OCI-LY1 (cell line): ENCODE measurements at regions not wholly inside any gene's neighbourhood (a gene's known extent, or its start where the extent isn't known, plus 50 kb on each side); places are given as distances from the start of the nearest gene placed in this dataset.

Source experiments
- H2AFZ ChIP-seq: fragments of 200-600 bp; sonication (generic), shearing (Covaris generic); 2 replicates; pipeline ENCODE4 v1.6.0; 2014; ENCODE audit warnings: antibody characterized with exemption, mild to moderate bottlenecking, low read length
- H3F3A ChIP-seq: fragments of 200-600 bp; sonication (generic), shearing (Covaris generic); 2 replicates; pipeline ENCODE4 v1.6.0; 2014; ENCODE audit warnings: mild to moderate bottlenecking, antibody characterized with exemption, low read length, moderate library complexity; ENCODE audit not compliant: insufficient read depth
- H3K27ac ChIP-seq: fragments of 200-600 bp; sonication (generic); 2 replicates; pipeline ENCODE4 v1.5.1; 2014; ENCODE audit warnings: low read length, mixed run types, mild to moderate bottlenecking, low read depth; ENCODE audit not compliant: poor library complexity, severe bottlenecking
- H3K27me3 ChIP-seq: fragments of 200-600 bp; sonication (generic); 2 replicates; pipeline ENCODE4 v1.6.0; 2014; ENCODE audit warnings: antibody characterized with exemption, mild to moderate bottlenecking, low read length, moderate library complexity; ENCODE audit not compliant: insufficient read depth
- H3K36me3 ChIP-seq: fragments of 200-600 bp; sonication (generic); 2 replicates; pipeline ENCODE4 v1.6.1; 2014; ENCODE audit warnings: mild to moderate bottlenecking, antibody characterized with exemption, low read length, moderate library complexity, mixed read lengths; ENCODE audit not compliant: insufficient read depth
- H3K4me1 ChIP-seq: fragments of 200-600 bp; sonication (generic); 2 replicates; pipeline ENCODE4 v1.5.1; 2014; ENCODE audit warnings: mild to moderate bottlenecking, low read length, moderate library complexity; ENCODE audit not compliant: insufficient read depth, severe bottlenecking
- H3K4me2 ChIP-seq: fragments of 200-600 bp; sonication (generic), shearing (Covaris generic); 2 replicates; pipeline ENCODE4 v1.6.1; 2014; ENCODE audit warnings: low read length
- H3K4me3 ChIP-seq: fragments of 200-600 bp; sonication (generic); 2 replicates; pipeline ENCODE4 v1.5.1; 2014; ENCODE audit warnings: low read length, low read depth, mild to moderate bottlenecking, mixed read lengths; ENCODE audit not compliant: poor library complexity, severe bottlenecking
- H3K79me2 ChIP-seq: fragments of 200-600 bp; shearing (Covaris generic); 2 replicates; pipeline ENCODE4 v1.6.1; 2016; ENCODE audit warnings: mixed run types, low read length, mixed read lengths; ENCODE audit not compliant: insufficient read depth
- H3K9ac ChIP-seq: fragments of 200-600 bp; sonication (generic), shearing (Covaris generic); 2 replicates; pipeline ENCODE4 v1.6.1; 2014; ENCODE audit warnings: mild to moderate bottlenecking, low read length, mixed read lengths
- H3K9me2 ChIP-seq: fragments of 200-600 bp; sonication (generic), shearing (Covaris generic); 2 replicates; pipeline ENCODE4 v1.6.1; 2014; ENCODE audit warnings: low read depth, mild to moderate bottlenecking, low read length, mixed read lengths
- H3K9me3 ChIP-seq: fragments of 200-600 bp; shearing (Covaris generic); 2 replicates; pipeline ENCODE4 v1.6.1; 2014; ENCODE audit warnings: low read length, mixed read lengths
- H4K20me1 ChIP-seq: fragments of 200-600 bp; sonication (generic), shearing (Covaris generic); 2 replicates; pipeline ENCODE4 v1.6.0; 2016; ENCODE audit warnings: mild to moderate bottlenecking, low read length; ENCODE audit not compliant: insufficient read depth
- EZH2 ChIP-seq: fragments of 200-600 bp; sonication (generic), shearing (Covaris generic); IDR thresholded peaks from 2 replicates; pipeline ENCODE4 v1.8.0; 2017; ENCODE audit warnings: borderline replicate concordance, mixed run types, mild to moderate bottlenecking, antibody characterized with exemption, low read length, moderate library complexity, mixed read lengths
- TF ChIP-seq, protein P1 (sequence below): fragments of 200-600 bp; sonication (generic), shearing (Covaris generic); IDR thresholded peaks from 2 replicates; pipeline ENCODE4 v1.5.1; 2017; ENCODE audit warnings: mild to moderate bottlenecking, antibody characterized with exemption, low read length, moderate library complexity, mixed read lengths

DNA sequence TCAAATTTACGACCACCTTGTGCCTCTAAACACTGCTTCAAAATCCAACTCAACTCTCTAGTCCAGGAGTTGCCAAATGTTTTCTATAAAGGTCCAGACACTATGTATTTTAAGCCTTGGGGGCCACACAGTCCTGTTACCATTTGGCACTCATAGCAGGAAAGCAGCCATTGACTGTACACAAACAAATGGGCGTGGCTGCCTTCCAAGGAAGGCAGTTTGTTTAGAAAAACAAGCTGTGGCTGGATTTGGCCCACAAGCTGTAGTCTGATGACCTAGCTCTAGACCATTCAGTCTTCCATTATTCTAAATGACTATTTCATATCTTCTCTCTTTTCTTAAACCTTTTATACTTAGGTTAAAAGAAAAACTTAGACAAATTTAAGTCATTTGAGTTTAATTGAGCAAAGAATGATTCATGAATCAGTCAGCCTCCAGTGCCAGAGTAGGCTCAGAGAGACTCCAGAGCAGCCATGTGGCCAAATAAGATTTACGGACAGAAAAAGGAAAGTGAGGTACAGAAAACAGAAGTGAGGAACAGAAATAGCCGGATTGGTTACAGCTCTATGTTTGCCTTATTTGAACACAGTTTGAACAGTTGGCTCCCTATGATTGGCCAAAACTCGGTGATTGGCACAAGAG lies 825.8 kb upstream of the LCORL start:
- no peak overlapping the region for H3K27ac ChIP-seq
- no peak overlapping the region for H3K4me2 ChIP-seq
- no peaks in the 10 kb centered on the region for H3K9me2 ChIP-seq
- H2AFZ ChIP-seq: no peak overlapping the region
- no peak overlapping the region for H3K9ac ChIP-seq
- H3K36me3 ChIP-seq: no peaks in the 10 kb centered on the region
- no peaks in the 10 kb centered on the region for H3F3A ChIP-seq
- no peaks in the 10 kb centered on the region for H3K9me3 ChIP-seq
- no peaks in the 10 kb centered on the region for H3K79me2 ChIP-seq
- H3K27me3 ChIP-seq: no peaks in the 10 kb centered on the region
- no peaks in the 10 kb centered on the region for H4K20me1 ChIP-seq
- no peaks in the 10 kb centered on the region for H3K4me1 ChIP-seq
- H3K4me3 ChIP-seq: no peak overlapping the region
- TF ChIP-seq, protein P1, sequence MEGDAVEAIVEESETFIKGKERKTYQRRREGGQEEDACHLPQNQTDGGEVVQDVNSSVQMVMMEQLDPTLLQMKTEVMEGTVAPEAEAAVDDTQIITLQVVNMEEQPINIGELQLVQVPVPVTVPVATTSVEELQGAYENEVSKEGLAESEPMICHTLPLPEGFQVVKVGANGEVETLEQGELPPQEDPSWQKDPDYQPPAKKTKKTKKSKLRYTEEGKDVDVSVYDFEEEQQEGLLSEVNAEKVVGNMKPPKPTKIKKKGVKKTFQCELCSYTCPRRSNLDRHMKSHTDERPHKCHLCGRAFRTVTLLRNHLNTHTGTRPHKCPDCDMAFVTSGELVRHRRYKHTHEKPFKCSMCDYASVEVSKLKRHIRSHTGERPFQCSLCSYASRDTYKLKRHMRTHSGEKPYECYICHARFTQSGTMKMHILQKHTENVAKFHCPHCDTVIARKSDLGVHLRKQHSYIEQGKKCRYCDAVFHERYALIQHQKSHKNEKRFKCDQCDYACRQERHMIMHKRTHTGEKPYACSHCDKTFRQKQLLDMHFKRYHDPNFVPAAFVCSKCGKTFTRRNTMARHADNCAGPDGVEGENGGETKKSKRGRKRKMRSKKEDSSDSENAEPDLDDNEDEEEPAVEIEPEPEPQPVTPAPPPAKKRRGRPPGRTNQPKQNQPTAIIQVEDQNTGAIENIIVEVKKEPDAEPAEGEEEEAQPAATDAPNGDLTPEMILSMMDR: no peak
- TF ChIP-seq EZH2: no peak

DNA sequence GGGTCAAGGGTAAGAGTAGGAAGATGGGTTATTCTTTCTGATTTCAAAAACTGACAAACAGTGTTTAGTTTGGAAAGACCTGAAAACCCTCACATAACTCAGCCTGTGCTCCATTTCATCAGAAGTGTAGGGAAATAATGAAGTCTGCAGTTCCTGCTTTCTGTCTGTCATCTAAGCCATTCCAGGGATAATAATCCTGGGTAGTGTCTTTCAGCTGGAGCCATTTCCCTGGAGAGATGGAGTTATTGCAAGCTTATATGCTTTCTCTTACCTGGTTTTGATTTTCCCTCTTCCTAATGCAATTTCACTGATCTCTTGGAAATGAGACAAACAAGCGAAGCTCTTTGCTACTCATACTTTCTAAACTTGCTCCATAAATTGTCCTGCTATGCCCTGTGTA lies 824.8 kb upstream of the LCORL start:
- Histone ChIP-seq H3K9ac (no peak overlapping the region), H3K4me3 (no peak overlapping the region), H3K4me1 (no peaks in the 10 kb centered on the region), H3K9me3 (no peaks in the 10 kb centered on the region), H3F3A (no peaks in the 10 kb centered on the region), H3K4me2 (no peak overlapping the region), H3K9me2 (no peaks in the 10 kb centered on the region), H3K27me3 (no peaks in the 10 kb centered on the region), H2AFZ (no peak overlapping the region), H4K20me1 (no peaks in the 10 kb centered on the region), H3K36me3 (no peaks in the 10 kb centered on the region), H3K79me2 (no peaks in the 10 kb centered on the region), H3K27ac (no peak overlapping the region)
- no peak for TF ChIP-seq EZH2
- TF ChIP-seq, protein P1: no peak

DNA sequence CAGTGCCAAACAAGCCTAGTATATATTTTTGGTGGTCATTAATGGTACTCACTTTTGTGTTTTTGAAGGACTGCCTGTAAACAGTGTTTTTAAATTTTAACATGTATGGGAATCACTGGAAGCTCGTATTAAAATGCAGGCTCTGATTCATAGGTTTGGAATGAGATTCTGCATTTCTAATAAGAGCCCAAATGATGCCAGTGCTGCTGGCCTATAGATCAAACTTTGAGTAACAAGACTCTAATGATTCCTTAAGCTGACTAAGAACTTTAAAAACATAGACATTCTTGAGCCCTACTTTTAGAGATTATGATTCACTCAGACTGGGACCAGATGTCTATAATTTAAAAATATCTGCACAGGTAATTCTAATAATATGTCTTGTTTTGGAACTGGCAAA lies 823.2 kb upstream of the LCORL start:
- H3K27me3 ChIP-seq: no peaks in the 10 kb centered on the region
- no peaks in the 10 kb centered on the region for H3K9me2 ChIP-seq
- no peak overlapping the region for H3K4me2 ChIP-seq
- H3K4me3 ChIP-seq: no peak overlapping the region
- no peaks in the 10 kb centered on the region for H3K36me3 ChIP-seq
- H3K79me2 ChIP-seq: no peaks in the 10 kb centered on the region
- no peaks in the 10 kb centered on the region for H3K9me3 ChIP-seq
- H3K4me1 ChIP-seq: no peaks in the 10 kb centered on the region
- no peak overlapping the region for H3K27ac ChIP-seq
- no peaks in the 10 kb centered on the region for H4K20me1 ChIP-seq
- TF ChIP-seq EZH2: no peak
- H3F3A ChIP-seq: no peaks in the 10 kb centered on the region
- no peak overlapping the region for H3K9ac ChIP-seq
- no peak overlapping the region for H2AFZ ChIP-seq

DNA sequence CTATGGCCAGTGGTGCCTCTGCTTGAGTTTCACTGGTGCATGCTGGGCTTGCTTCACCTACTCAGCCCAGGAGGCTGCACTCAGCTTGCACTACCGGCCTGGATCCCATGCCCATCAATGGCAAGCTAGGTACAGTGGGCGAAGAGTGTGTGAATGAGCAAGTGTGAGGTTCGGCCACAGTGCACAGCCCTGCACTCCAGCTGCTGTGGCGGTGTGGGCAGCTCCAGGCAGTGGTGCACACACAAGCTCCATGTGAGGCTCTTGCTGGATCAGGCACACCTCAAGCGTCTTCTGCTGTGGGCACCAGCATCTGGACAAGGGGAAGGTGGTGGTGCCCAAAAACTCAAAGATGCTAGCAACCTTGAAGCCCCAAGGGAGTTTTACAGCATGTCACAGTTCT lies 820.9 kb upstream of the LCORL start:
- no peak overlapping the region for H3K27ac ChIP-seq
- H3K79me2 ChIP-seq: no peaks in the 10 kb centered on the region
- H3K27me3 ChIP-seq: no peaks in the 10 kb centered on the region
- H3K9ac ChIP-seq: no peak overlapping the region
- no peaks in the 10 kb centered on the region for H3F3A ChIP-seq
- no peaks in the 10 kb centered on the region for H3K9me2 ChIP-seq
- H4K20me1 ChIP-seq: no peaks in the 10 kb centered on the region
- no peak overlapping the region for H3K4me2 ChIP-seq
- H3K9me3 ChIP-seq: no peaks in the 10 kb centered on the region
- no peaks in the 10 kb centered on the region for H3K36me3 ChIP-seq
- H3K4me3 ChIP-seq: no peak overlapping the region
- no peak overlapping the region for H2AFZ ChIP-seq
- no peaks in the 10 kb centered on the region for H3K4me1 ChIP-seq
- TF ChIP-seq EZH2: no peak
- TF ChIP-seq, protein P1: no peak
